H1 (cell line): ENCODE measurements at regions not wholly inside any gene's neighbourhood (a gene's known extent, or its start where the extent isn't known, plus 50 kb on each side); places are given as distances from the start of the nearest gene placed in this dataset.

Source experiments
- EGR1 ChIP-seq: IDR thresholded peaks from 2 replicates; pipeline ENCODE4 v1.6.1; 2011; ENCODE audit warnings: low read depth, low read length, borderline replicate concordance
- NANOG ChIP-seq: IDR thresholded peaks from 2 replicates; pipeline ENCODE4 v1.6.1; 2011; ENCODE audit warnings: low read length, low read depth, mild to moderate bottlenecking, inconsistent platforms; ENCODE audit not compliant: insufficient read depth, poor library complexity, severe bottlenecking
- NRF1 ChIP-seq: IDR thresholded peaks from 2 replicates; pipeline ENCODE4 v1.6.1; 2011; ENCODE audit warnings: mild to moderate bottlenecking, low read depth, low read length, improper control_type of control experiment
- POU5F1 ChIP-seq: IDR thresholded peaks from 2 replicates; pipeline ENCODE4 v1.6.1; 2011; ENCODE audit warnings: low read depth, mild to moderate bottlenecking, low read length, moderate library complexity
- RAD21 ChIP-seq, 2 experiments: IDR thresholded peaks in 1 of 2; conservative IDR thresholded peaks in 1 of 2; 2 replicates each; pipeline ENCODE4 v1.6.1; 2011; ENCODE audit warnings: low read depth in 2 of 2, low read length in 2 of 2, improper control_type of control experiment in 1 of 2, inconsistent platforms in 1 of 2, mild to moderate bottlenecking in 1 of 2, moderate library complexity in 1 of 2
- SIRT6 ChIP-seq: IDR thresholded peaks from one replicate; pipeline ENCODE4 v1.7.1; 2012; ENCODE audit warnings: low read length, inconsistent platforms
- TCF12 ChIP-seq: IDR thresholded peaks from 2 replicates; pipeline ENCODE4 v1.6.1; 2011; ENCODE audit warnings: low read depth, mild to moderate bottlenecking, low read length
- ZNF274 ChIP-seq: IDR thresholded peaks from 2 replicates; pipeline ENCODE4 v1.7.0; 2012; ENCODE audit warnings: low read length, borderline replicate concordance; ENCODE audit errors: extremely low read depth
- TF ChIP-seq, protein P1 (sequence below): IDR thresholded peaks from 2 replicates; pipeline ENCODE4 v1.6.1; 2012; ENCODE audit warnings: inconsistent platforms

DNA sequence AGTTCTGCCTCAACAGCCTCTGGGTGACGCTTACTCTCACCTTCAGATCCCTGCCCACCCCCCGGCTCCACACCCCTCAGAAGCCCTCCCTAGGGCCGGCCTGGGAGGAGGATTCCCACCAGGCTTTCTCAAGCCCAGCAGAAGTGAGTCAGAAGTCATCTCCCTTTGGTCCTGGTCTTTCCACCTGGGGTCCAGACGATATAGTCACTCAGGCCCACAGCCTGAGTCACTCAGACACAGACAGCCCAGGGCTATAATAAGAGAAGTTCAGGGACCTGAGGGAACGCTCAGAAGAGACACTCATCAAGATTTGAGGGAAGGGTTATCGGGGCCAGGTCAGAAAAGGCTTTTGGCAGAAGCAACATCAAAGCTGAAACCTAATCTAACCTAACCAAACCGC lies 127.1 kb downstream of the SPATA19 start (continued):
- no peak for TF ChIP-seq POU5F1
- no peak for TF ChIP-seq EGR1
- no peak for TF ChIP-seq SIRT6
- TF ChIP-seq, protein P1, sequence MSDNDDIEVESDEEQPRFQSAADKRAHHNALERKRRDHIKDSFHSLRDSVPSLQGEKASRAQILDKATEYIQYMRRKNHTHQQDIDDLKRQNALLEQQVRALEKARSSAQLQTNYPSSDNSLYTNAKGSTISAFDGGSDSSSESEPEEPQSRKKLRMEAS: no peak
- TF ChIP-seq ZNF274: no peak
- no peak for TF ChIP-seq NANOG
- TF ChIP-seq RAD21 (IDR thresholded peaks at IDR 0.05 in 1 of 2, conservative IDR thresholded peaks at IDR 0.05 in 1 of 2; ENCODE audit: low read depth in 2 of 2, low read length in 2 of 2): no peak
- TF ChIP-seq NRF1: no peak
- no peak for TF ChIP-seq TCF12
- TF ChIP-seq, all 59 proteins: peak for 0
